ENCODE measurements at regions not wholly inside any gene's neighbourhood (a gene's known extent, or its start where the extent isn't known, plus 50 kb on each side); places are given as distances from the start of the nearest gene placed in this dataset.
"Not testable (repeated sequence)": the region's sequence is repeated elsewhere in the genome, so short reads cannot be mapped to it uniquely, and the experiment has no call there.

DNA sequence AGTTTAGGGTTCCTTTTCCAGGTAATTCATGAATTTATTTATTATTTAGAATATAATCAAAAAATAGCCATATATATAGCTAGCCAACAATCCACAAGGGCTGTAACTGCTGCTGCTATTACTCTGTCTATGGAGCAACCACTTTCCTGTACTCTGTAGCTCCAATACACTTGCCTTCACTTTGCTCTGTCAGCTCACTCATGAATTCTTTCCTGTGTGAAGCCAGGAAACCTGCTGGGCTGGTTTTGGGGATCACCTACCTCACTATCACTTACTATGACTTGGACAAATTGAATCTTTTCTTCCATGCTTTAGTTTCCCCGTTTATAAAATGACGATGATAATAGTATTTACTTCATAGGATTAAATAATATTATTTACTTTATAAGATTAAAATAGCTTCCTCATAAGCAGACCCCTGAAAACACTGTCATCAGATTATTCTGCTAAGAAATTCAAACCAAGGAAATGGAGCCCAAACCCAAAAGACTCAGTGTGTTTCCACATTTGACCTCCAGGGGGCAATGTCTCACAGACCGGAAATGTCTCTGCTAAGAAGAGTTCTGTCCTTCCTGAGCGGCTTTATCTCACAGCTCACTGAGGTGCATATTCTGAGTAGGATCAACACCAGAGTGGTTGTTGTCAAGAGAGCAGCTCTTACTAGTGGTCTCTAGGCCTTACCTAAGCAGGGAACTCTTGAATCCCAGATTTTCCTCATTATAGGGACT, 457.1 kb downstream of the DAD1 start:
- peak; percentile 50 for DNase-seq

DNA sequence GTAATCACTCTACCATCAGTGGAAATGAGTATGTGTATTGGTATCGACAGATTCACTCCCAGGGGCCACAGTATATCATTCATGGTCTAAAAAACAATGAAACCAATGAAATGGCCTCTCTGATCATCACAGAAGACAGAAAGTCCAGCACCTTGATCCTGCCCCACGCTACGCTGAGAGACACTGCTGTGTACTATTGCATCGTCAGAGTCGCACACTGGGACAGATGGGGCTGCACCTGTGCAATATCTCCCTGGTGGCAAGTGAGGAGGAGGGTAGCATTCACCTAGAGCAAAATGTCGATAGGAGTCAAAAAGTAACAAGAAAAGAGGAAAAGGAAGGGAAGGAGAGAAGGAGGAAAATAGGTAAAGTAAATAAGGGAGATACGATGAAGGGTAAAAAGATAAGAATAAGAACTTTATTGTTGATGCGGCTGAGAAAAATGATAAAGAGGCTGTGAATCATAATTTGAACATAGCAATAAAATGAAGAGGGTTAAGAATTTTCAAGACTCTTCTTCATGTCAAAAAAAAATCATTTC, 450.5 kb upstream of the OR4E1 start:
- DNase-seq, result no peak

DNA sequence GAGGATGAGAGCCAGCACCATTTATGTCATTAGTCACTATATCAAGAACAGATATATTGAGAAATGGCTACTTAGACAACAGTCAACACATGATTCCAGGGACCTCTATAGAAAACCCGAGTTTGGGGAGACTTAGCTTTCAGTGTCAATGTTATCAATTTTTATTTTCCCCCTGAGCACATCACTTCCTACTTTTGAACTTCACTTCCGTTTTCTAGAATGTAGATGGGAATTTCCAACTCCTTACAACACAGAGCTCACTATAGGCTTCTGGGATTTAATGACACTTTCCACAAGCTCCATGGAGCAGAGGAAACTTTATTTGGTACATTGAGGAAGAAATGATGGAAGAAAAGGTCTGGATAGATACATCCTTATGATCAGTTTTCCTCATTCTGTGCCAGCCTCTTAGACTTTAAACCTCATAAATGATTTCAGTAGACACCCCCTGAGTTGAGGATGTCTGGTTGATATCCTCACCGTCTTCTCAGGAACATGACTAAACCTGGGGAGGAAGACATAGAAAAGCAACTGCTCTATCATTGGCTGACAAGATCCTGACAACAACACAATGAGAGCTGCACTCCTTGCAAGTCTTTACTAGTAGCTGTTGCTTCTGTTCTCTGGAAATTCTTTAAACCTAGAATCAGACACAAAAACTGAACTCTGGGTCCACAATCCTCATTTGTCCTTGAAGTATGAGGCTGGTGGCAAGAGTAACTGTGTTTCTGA, 449.4 kb upstream of the OR4E1 start:
- DNase-seq, result no peak

DNA sequence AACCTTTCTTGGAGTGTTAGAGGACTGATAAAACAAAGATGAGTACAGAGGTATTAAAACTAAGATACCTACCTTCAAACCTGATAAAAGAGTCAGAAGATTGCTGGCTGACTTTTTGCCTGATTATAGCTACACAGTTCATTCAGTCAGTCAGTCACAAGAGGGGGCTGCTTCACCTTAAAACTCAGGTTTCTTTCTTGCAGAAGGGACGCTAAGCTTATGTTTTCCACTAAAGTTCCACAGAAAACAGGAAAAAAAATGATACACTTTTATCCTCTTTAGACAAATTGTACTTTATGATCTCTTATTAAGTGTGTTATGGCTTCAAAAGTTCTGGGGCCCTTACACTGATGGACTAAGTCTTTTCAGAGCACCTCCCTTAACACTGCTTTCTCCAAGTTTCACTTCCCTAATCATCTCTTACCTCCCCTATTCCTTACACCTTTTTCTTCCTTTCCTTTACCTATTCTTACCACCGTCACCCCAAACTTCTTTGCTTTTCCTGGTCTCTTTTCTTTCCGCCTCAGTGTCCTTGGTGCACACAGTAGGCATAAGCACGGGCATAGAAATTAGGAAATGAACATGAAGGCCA, 448.7 kb upstream of the OR4E1 start:
- no peak for DNase-seq

DNA sequence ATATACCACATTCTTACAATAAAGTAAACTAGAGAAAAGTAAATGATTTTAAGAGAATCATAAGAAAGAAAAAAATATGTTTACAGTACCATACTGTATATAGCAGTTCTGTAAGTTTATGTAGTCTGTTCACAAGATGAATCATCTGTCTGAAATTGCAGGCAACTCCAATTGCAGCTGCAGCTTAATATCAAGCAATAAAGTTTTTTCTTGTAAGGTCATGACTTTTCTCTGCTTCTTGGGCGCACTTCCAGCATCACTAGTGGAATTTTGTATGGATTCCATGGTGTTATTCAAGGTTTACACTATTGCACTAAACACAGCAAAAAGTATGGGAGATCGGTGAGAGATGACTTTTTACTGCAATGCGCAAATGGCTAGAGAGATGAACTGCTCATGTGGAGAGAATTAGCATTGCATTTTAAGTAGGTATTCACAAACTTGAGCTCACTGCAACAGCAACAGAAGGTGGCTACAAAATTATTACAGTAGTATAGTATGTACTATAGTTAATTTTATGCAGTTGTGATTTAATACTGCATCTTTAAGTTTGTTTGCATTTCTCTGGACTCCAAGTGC, 445.4 kb upstream of the OR4E1 start:
- no peak for DNase-seq

DNA sequence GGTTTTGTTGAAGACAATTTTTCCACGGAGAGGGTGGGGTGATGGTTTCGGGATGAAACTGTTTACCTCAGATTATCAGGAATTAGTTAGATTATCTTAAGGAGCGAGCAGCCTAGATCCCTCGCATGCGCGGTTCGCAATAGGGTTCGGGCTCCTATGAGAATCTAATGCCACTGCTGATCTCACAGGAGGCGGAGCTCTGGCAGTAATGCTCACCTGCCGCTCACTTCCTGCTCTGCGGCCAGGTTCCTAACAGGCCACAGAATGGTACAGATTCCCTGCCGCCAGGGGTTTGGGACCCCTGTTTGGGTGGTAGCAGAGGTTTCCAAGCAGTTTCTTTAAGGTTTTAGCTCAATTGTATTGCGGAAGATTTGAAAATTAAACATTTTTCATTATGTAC, 439.8 kb upstream of the OR4E1 start:
- no peak for DNase-seq

DNA sequence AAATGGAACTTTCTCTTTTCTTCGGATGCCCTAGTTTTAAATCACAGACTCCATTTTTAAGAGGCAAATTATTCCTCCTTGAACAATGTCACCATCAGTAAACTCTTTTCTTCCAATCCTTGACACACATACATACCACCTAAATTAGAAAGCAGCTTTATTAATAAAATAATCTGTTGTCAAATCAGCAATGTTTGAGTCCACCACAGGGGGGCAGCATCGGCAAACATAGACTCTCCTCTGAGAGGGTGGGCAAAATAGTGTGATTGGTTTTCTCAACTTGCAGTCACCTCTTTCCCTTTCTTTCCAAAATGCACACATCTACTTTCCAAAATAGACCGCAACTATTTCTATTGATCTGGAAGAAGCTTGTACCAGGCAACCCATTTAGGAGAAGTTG, 438.4 kb upstream of the OR4E1 start:
- peak; percentile 29 for DNase-seq

DNA sequence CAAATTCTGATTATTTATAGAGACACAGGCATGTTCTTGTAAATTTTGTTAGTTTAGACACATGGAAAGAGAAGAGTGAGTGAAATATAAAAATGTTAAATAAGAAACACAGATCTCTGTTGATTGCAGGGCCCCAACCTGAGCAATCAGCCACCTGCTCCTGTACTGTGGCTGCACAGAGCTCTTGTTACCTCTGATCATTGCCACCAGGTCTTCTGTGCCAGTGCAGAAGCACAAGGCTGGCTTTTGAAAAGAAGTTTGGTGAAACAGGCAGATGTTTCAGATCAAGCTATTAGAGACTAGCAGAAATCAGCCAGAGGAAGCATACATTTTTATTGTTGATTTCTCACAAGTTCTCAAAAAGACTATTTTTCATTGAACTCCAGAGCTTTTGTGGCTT, 434.1 kb upstream of the OR4E1 start:
- no peak for DNase-seq

DNA sequence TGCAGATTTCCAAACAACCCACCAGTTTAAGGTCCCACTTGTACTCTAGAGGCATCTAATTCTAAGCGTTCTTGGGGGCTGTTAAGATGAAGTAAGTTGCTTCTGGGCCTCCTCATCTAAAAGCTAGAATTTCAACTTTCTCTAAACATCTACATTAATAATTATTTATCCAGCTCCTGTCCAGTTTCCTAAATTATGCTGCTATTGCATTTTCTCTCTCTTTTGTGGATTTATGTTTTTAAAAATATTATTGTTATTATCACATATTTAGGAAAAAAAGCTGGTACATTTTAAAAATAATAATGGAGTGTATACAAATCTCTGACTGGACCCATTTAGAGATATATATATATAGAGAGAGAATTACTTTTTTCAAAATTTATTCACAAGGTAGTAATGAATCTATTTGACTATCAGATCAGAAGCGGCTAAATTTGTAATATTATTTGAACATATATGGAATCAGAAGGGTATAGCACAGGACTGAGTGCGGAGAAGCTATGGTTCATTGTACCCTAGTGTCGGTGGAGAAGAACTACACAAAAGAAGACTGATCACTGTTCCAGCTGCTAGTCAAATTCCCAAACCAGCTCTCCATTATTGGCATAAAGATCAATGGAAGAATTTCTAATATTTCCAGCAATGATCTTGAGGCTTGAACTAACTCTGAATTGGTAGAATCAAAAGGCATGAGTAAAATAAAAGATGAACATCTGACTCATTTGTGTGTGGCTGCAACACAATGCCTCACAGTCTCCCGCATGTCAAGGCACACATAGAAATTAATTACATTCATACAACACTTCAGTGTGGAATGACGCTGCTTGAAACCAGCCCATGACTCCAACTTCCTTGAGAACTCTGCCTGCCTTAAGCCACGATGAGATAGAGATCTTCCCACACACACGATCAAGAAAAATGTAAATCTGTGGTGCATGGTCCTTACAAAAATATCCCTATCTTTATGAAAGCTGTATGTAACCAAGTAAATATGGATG, 433.4 kb upstream of the OR4E1 start:
- no peak for DNase-seq

DNA sequence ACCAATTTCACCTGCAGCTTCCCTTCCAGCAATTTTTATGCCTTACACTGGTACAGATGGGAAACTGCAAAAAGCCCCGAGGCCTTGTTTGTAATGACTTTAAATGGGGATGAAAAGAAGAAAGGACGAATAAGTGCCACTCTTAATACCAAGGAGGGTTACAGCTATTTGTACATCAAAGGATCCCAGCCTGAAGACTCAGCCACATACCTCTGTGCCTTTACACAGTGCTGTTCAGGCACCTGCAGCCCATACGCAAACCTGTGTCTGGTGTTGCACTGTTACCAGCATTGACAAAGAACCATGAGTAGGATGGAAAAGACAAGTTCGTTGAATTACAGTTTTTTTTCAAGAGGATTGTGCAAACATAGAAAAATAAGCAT, 432.0 kb upstream of the OR4E1 start:
- no peak for DNase-seq

DNA sequence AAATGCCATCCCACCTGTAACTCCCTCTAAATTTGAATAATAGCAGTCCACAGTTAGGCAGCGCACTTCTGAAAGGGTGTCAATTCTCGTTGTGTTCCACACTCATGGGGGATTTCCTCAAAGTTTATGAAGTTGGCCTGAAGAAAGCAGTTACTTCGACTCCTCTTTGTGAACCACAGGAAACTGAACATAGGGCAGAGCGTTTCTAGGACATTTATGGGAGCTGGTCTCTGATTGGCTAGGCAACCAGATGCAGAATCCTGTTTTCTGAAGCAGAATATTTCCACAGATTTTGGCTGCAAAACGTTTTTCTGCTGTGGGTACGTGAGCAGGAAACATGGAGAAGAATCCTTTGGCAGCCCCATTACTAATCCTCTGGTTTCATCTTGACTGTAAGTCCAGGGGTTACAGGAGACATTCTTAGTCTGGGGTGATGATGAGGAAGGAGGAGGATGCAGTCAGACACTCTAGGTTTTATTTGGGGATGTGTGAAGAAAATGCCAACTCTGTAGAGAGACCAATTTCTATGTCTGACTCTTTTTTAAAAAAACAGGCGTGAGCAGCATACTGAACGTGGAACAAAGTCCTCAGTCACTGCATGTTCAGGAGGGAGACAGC, 431.5 kb upstream of the OR4E1 start:
- DNase-seq, result no peak

DNA sequence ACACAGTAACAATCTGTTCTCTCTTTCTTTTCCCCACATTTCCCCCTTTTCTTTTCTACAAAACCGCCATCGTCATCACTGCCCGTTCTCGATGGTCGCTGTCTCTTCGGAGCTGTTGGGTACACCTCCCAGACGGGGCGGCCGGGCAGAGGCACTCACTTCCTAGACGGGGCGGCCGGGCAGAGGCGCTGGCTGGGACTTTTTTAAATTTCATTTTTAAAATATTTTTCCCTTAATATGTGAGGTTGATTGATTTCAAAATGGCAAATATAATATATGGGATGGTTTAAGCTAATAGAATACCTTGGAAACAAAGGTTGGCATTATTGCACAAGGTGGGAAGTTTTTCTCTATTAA, 427.1 kb upstream of the OR4E1 start:
- not testable (repeated sequence) for DNase-seq

DNA sequence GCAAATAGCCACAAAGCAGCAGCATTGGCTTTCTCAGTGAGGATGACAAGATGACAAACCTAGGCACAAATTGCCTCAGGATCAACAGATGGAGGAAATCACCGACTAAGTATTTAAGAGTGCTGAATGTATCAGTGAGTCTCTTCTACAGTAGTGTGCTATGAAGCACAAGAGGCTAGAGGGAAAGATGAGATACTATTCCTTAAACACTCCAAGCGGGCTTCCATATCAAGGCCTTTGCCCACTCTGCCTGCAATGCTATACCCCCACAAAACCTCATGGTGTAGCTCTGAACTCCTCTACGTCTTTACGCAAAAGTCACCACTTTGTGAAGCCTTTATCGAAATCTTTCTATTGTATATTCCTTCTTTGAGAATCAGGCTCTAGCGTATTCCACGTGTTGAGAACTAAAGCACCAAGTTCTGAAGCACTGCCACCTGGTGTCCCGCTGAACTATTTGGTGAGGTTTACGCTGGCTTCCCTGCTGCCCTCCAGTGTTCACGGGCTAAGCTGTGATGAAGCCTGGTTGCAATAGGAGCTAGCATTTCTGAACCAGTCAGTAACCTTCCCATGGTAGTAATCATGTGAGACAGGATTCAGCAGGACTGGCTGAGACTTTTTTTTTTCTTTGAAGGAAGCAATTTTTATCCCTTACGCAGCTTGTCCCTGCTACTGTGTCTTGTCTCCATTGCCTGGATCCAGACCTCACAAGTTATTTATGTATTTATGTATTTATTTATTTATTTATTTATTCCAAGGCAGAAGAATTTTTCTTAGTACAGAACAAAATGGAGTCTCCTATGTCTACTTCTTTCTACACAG, 426.5 kb upstream of the OR4E1 start:
- peak; percentile 56 for DNase-seq

DNA sequence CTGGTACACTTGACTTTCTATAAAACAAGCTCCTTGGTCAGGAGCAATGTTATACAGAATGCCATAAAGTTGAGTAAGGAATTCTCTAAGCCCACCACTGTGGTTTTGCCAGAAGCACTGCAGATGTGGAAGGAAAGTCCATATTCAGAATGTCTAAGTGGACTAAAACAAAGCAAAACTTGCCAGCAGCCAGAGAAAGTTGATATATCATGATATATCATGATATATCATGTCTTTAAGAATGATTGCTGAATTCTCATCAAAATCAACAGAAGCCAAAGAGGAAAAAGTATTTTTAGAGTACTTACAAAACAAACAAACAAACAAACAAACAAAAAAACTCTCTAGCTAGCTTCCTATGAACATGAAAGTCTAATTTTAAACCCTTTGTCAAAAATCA, 424.8 kb upstream of the OR4E1 start:
- no peak for DNase-seq

DNA sequence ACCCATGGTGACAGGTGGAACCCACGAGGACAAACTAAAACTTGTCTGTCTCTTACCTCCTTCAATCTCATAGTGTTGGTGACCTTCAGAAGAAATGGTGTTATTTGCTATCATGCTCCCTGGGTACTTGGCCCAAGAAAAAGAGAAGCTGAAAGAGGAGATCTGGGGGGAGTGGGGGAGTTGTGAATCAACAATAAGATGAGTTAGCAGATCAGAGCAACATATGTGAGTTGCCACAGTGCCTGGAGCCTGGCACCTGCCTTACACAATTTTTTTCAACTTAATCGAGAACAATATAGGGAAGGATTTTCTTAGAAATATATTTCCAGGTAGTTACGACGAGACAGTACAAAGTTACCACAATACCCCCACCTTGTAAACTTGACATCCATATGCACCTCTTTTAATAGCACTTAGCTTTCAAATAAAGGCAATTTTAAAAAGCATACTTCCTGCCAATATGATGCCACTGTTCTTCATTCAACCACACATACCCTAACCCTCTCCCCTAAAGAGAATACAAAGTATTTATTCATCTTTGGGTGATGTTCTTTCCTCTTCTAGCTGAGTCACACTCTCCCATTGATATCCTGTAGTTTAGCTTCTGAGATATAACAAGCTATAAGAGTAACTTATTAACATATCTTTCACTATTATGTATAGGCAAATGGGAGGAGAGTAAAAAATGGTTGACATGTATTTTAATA, 424.1 kb upstream of the OR4E1 start:
- no peak for DNase-seq

DNA sequence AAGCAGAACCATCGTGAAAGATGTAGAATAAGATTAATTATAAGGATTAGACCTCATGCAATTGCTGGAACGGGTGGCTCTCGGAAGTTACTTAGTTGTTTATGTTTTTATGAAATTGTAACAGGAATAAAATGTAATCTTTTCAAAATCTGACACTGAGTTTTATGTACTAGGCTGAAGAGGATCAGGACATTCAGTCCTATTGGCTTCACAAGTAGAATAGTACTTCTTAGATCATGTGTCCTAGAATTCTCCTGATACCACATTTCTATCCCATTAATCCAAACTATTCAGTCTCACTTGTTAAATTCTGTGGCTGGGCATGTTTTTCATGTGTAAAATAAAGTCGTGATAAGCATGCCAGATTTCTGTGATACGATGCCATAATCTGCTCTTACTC, 423.5 kb upstream of the OR4E1 start:
- DNase-seq, result no peak

DNA sequence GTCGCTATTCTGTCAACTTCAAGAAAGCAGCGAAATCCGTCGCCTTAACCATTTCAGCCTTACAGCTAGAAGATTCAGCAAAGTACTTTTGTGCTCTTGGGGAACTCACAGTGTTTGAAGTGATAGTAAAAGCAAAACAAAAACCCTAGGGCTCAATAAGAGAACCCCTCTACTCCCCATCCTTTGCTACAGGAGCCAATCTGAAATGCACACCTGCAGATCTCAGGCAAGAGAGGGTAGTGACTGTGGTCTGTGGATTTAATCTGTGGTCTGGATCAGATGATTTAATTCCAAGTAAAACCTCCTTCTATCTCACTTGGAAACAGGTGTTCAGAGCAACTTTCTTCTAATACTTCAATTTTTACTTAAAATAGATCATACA, 422.9 kb upstream of the OR4E1 start:
- DNase-seq, result no peak

DNA sequence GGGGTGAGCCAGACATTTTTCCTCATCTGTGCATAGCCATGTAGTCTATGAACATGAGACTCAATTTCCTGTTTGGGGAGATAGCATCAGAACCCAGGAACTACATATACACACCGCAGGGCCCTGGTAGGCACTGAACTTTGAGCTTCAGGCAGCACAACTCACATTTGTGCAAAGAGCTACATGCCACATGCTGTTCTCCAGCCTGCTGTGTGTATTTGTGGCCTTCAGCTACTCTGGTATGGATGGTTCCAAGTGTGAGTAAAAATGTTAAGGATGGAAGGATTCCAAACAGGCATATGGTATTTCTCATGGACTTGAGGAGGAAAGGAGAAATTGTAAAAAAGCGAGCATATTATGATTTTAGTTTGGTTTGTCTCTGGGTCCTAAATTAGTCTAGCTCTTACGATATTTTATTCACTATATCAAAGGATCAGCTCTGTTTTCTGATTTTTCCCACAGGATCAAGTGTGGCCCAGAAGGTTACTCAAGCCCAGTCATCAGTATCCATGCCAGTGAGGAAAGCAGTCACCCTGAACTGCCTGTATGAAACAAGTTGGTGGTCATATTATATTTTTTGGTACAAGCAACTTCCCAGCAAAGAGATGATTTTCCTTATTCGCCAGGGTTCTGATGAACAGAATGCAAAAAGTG, 422.4 kb upstream of the OR4E1 start:
- DNase-seq, result no peak

DNA sequence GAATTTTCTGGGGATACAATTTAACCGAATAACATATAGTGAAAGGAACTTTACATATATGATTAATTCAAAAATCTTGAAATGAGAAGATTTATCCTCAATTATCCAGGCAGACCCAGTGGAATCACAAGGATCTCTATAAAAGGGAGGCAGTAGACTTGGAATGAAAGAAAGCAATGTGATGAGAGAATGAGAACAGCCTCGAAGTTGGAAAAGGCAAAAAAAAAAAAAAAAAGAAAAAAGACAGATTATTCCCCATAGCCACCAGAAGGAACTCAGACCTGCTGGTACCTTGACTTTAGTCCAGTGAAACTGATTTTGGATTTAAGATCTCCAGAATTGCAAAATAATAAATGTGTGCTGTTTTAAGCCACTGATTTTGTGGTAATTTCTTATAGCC, 416.3 kb upstream of the OR4E1 start:
- no peak for DNase-seq
